Transverse colon (tissue), 4 donors: ENCODE measurements at regions not wholly inside any gene's neighbourhood (a gene's known extent, or its start where the extent isn't known, plus 50 kb on each side); places are given as distances from the start of the nearest gene placed in this dataset.

Experiments used
- POLR2A ChIP-seq: fragments of 450-650 bp; IDR thresholded peaks from one replicate; pipeline ENCODE4 v1.6.1; 2016; ENCODE audit warnings: antibody characterized with exemption, mild to moderate bottlenecking, moderate library complexity
- POLR2AphosphoS5 ChIP-seq, 3 donors: sonication (generic); formaldehyde crosslinking; IDR thresholded peaks; one replicate each; pipeline ENCODE4 v1.6.1; 2016; ENCODE audit warnings: antibody characterized with exemption in 3 of 3
- TF ChIP-seq, protein P1 (sequence below), 5 experiments: fragments of 200-600 bp in 3 of 5; fragments of 450-650 bp in 2 of 5; sonication (generic) in 3 of 5; IDR thresholded peaks; 1 replicate in 2 of 5; 2 replicates in 3 of 5; pipeline ENCODE4 v1.5.1; 2016 to 2017; ENCODE audit warnings: antibody characterized with exemption in 5 of 5, inconsistent platforms in 3 of 5, mild to moderate bottlenecking in 2 of 5, moderate library complexity in 1 of 5

DNA sequence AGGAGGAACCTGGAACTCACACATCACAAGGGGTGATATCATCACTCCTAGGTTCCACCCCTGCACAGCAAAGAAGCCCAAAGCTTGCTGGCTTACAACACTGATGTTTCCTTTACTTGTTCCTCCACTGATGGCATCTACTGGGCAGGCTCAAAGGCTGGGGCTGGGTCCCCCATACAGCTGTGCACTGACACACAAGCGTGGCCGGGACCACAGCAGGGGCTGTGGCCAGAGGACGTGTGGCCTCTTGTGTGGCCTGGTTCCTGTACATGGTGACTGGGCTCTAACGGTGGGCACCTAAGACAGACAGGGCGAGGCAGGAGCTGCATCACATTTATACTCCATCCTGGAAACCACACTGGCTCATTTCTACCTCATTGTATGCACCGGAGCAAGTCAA is 264.4 kb upstream of the FOXF1 start:
- TF ChIP-seq, protein P1, sequence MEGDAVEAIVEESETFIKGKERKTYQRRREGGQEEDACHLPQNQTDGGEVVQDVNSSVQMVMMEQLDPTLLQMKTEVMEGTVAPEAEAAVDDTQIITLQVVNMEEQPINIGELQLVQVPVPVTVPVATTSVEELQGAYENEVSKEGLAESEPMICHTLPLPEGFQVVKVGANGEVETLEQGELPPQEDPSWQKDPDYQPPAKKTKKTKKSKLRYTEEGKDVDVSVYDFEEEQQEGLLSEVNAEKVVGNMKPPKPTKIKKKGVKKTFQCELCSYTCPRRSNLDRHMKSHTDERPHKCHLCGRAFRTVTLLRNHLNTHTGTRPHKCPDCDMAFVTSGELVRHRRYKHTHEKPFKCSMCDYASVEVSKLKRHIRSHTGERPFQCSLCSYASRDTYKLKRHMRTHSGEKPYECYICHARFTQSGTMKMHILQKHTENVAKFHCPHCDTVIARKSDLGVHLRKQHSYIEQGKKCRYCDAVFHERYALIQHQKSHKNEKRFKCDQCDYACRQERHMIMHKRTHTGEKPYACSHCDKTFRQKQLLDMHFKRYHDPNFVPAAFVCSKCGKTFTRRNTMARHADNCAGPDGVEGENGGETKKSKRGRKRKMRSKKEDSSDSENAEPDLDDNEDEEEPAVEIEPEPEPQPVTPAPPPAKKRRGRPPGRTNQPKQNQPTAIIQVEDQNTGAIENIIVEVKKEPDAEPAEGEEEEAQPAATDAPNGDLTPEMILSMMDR (IDR thresholded peaks at IDR 0.05) = no peak
- TF ChIP-seq POLR2A = no peak
- TF ChIP-seq POLR2AphosphoS5 (IDR thresholded peaks at IDR 0.05) = no peak
